H7 (cell line): ENCODE measurements at regions not wholly inside any gene's neighbourhood (a gene's known extent, or its start where the extent isn't known, plus 50 kb on each side); places are given as distances from the start of the nearest gene placed in this dataset.

Experiments
- DNase-seq: peaks from one replicate; pipeline ENCODE4 v3.0.0; 2012
- H3K27me3 ChIP-seq: 2 replicates; pipeline ENCODE4 v1.6.0; 2011; ENCODE audit warnings: mild to moderate bottlenecking, low read length; ENCODE audit not compliant: control insufficient read depth, insufficient read depth
- H3K36me3 ChIP-seq: replicated peaks from 2 replicates; pipeline ENCODE4 v1.5.1; 2011; ENCODE audit warnings: low read length; ENCODE audit not compliant: control insufficient read depth, insufficient read depth
- H3K4me3 ChIP-seq: 2 replicates; pipeline ENCODE4 v1.5.1; 2011; ENCODE audit warnings: low read depth, mild to moderate bottlenecking, control low read depth, low read length, moderate library complexity; ENCODE audit not compliant: insufficient read depth

DNA sequence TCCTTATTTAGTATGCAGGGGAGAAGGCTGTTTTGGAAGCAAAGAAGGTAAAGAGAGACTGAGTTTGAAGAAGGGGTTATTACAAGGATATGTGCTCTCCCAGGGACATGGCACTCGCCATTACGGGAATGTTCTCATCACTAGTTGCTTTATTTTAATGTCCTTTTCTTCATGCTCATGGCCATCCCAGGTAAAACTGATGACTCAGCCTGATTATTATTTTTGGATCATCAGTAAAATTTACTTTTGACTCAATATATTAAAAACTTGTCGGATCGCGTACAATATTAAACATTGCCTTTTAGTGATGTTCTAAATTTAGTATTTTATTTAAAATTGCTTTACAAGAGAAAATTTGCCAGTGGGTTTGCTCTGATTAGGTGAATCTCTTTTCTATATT lies 414.7 kb downstream of the TLE4 start:
- Histone ChIP-seq H3K27me3 (no peaks in the 10 kb centered on the region), H3K36me3 (no peaks in the 10 kb centered on the region), H3K4me3 (no peak overlapping the region)
- DNase-seq: no peak

- H3K36me3 ChIP-seq: no peaks in the 10 kb centered on the region
- no peak for DNase-seq
- H3K27me3 ChIP-seq: no peaks in the 10 kb centered on the region
- H3K4me3 ChIP-seq: no peak overlapping the region
Observed at GRCh38 chr9:79985772-79986171, 414.0 kb downstream of the TLE4 start.

DNA sequence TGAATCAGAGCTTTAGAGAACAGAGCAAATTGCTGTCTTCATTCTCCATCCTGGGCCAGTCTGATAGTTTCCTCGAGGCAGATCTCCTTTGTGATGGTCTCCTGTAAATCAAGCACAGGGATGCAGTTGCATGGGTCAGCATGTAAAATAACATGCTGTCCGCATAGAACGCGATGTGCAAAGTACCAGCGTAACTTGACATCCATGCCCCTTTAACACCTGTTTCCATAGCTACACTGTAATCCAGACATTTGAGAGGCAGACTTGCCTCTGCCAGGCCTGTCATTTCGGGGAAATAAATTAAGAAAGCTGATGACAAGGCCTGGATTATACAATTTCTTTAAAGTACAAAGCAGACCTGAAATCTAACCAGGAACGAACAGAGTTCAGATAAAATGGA lies 413.5 kb downstream of the TLE4 start:
- H3K27me3 ChIP-seq: no peaks in the 10 kb centered on the region
- H3K36me3 ChIP-seq: no peaks in the 10 kb centered on the region
- no peak overlapping the region for H3K4me3 ChIP-seq
- no peak for DNase-seq

DNA sequence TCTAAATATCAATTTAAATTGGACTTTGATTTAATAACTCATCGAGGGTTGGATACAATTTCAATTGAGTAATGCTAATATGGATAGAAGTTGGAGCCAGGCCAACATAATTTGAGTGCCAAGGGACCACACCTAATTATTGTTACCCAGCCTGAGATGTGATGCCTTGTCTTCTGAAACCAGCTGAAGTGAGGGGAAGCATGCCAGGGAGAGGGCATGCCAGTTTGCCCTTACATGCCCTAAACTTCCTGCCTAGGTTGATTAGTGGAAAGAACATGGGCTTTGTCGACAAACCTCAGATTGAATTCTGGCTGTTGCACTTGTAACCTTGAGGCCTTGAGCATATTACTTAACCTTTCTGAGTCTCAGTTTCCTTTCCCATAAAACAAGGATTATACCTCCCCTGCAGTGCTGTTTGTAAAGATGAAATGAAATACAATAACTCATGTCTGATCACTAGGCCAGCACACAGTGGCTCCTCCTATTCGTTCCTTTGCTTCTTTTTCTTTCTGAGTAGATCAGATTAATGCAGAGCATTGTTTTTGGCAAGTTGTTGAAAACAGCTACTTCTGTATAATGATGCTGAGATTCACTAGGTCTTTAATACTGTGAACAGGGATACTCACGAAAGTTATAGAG lies 412.8 kb downstream of the TLE4 start:
- no peak for DNase-seq
- Histone ChIP-seq H3K4me3 (no peak overlapping the region), H3K36me3 (no peaks in the 10 kb centered on the region)

GRCh38 chr9:79980432-79980831 lies 408.7 kb downstream of the TLE4 start:
- H3K4me3 ChIP-seq: no peak overlapping the region
- no peaks in the 10 kb centered on the region for H3K36me3 ChIP-seq
- no peak for DNase-seq
- no peaks in the 10 kb centered on the region for H3K27me3 ChIP-seq

More for the DNA sequence above, 412.8 kb downstream of the TLE4 start:
- H3K27me3 ChIP-seq: no peaks in the 10 kb centered on the region

DNA sequence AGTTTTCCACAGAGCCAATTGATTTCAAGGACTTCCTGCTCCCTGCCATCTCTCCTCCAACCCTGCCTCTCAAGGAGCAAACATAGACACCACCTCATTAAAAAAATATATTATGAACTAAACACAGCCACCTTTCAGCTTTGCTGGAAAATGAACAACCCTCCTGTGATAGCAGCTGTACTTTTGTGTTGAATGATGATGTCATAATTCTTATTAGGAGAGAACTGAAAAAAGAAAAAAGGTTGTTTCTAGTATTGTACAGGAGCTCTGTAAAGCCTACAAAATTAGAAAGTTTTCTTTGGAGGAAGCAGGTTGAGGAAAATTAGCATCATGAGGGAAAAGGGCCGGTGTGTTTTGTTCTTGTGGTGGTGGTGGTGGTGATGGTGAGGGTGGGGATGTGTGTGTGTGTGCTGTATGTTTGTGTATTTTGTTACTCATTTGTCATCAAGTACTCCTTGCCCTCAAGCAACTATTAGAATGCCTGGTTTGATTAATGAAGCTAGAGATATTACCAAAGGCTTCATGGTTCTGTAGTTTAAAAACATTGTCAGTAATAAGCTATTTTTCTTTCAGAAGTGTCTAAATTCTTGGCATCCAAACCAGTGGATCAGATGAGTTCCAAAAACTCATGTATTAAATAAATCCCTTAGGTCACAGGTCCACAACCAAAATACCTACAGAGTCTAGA lies 405.9 kb downstream of the TLE4 start:
- DNase-seq: no peak
- Histone ChIP-seq H3K27me3 (no peaks in the 10 kb centered on the region), H3K4me3 (no peak overlapping the region), H3K36me3 (no peaks in the 10 kb centered on the region)

DNA sequence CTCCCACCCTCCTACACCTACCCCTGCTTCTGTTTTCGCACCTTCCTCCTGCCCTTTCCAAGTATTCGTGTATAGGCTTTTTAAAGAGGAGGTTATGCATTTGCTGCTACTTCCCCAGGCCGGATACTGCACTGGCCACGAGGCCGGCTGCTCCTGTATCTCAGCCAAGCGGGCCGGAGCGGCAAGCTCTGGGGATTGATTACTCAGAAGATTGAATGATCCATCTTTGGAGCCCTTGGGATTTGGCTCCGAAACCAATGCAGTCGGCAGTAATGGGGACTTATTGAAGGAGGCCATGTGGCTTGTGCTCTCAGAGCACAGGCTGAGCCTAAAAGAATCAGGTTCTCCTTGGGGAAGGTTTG lies 405.3 kb downstream of the TLE4 start:
- Histone ChIP-seq H3K4me3 (no peak overlapping the region), H3K36me3 (no peaks in the 10 kb centered on the region), H3K27me3 (no peaks in the 10 kb centered on the region)
- DNase-seq: no peak

DNA sequence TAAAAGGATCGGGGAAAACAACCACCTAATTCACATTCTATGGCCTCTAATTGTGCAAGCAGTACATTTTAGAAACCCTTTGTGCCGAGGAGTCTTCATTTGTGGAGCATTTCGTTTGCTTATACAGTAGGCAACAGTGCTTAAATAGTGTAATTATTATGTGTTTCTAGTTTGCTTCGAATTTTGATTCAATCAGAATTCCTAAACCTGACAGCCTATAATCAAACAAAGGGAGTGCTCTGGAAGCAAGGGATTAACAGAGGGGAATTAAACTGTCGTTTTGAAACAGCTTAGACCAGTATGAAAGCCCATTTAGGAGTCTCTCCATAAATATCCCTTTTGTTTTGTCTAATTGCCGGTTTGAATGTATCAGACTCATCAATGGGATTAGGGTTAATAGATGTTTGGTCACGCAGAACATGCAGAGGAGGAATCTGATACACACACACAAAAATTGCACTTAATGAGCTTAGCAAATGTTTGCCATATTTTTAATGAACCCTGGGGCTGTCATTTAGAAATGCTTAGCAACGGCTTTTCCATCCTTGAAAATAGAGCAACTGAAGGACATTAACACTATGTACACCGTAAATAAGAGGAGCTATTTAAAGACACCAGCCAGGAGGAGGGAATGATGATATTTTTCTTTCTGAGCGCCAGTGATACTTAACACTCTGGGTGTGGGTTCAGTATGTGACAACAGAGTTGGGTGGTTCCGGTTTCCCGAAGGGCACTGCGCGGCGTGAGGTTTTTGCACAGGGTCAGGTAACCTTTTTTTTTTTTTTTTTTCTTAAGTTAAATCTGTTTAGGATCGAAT lies 404.7 kb downstream of the TLE4 start:
- Histone ChIP-seq H3K36me3 (no peaks in the 10 kb centered on the region), H3K27me3 (no peaks in the 10 kb centered on the region), H3K4me3 (no peak overlapping the region)
- no peak for DNase-seq

GRCh38 chr9:79975621-79976256 lies 404.0 kb downstream of the TLE4 start:
- Histone ChIP-seq H3K4me3 (no peak overlapping the region), H3K27me3 (no peaks in the 10 kb centered on the region), H3K36me3 (no peaks in the 10 kb centered on the region)
- DNase-seq: peak; percentile 30

DNA sequence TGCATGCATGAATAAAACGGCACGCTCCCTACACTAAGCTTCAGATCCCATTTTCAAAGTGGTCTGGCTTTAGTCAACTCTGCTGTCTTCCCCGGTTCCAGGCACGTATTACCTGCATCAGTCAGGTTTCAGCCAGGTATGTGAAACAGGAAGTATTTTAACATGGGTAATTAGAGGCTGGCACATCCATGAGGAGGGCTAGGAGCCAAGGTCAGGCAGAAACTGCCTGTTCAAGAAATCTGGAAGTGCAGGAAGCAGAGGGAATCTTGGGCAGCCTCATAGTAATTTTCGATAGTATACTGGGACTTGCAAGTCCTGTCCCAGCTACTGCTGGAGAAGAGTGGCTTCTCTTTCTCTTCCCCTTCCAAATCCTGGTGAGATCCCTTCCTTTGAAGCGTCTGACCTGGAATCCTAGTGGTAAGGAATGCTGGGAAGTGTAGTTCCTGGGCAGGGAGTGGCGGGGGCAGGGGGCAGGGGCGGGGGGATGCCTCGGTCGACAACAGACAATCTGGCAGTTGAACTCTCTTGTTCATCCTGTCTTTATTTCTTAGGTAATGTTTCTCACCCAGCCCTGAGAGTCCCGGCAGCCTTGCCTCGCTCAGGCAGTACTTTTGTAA lies 403.1 kb downstream of the TLE4 start:
- peak; percentile 69 for DNase-seq
- Histone ChIP-seq H3K4me3 (no peak overlapping the region), H3K36me3 (no peaks in the 10 kb centered on the region), H3K27me3 (no peaks in the 10 kb centered on the region)

DNA sequence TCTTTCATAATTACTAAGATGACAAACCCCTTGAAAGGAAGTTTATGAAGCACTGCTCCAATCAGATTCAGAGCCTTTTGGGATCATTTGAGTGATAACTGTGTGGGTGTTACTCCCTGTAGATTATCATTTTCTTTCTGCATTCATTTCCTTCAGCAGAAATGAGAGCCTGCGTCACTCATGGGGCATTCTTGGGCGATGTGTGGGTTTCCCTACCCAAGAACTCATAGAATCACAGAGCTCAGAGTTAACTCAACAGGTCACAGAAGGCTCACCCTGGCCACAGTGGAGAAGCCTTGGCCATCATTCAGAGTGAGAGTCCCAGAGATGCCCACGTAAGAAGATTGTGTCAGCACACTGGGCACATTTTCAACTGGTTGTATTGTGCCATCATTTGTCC lies 401.9 kb downstream of the TLE4 start:
- no peak for DNase-seq
- Histone ChIP-seq H3K36me3 (no peaks in the 10 kb centered on the region), H3K4me3 (no peak overlapping the region), H3K27me3 (no peaks in the 10 kb centered on the region)

DNA sequence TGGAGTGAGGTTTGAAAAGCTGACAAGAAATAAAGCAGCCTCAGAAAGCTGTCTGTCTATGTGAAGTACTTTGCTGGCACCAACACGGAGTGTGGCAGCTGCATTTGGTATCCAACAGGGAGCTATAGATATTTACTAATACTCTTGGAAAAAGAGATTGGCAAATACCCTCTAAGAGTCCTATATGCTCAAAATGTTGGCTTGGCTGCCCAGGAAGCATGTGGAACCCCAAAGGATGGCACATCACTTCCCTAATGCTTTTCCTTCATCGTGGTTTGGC lies 398.3 kb downstream of the TLE4 start:
- no peaks in the 10 kb centered on the region for H3K36me3 ChIP-seq

DNA sequence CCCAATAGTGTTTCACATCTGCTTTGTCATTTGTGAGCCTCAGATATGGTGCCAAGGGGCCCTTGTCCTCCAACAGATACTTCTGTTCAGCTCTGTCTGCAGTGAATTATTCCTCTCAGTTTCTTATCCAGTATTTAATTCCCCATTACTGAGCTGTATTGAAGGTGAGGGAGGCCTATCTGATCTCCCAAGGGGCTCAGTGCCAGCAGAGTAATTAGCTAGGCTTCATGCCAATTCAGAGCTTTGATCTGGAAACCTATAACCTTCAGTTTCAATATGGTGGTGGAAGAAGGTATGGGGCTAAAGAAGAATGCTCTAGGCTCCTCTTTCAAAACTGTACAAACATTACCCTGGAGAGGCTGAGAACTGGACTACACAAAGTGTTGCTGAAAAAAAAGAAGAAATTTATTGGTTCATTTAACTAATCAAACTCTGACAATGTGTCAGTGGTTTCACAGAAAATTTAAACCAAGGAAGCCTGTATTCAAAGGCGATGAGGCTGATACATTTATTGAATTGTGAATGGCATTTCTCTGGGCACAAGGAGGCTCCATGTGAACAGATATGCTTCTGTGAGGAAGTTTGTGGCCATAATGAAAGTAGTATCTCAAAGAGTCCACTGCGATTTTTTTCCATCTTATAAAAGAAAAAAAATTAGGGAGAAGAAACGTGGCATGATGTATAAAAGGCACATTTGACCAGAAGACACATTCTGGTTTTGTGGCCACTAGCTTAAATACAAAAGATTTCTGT lies 397.8 kb downstream of the TLE4 start:
- H3K36me3 ChIP-seq: no peaks in the 10 kb centered on the region
- DNase-seq: no peak
- H3K4me3 ChIP-seq: no peak overlapping the region
- H3K27me3 ChIP-seq: no peaks in the 10 kb centered on the region; the same call in 1 of the 2 replicates

More for the DNA sequence above, 398.3 kb downstream of the TLE4 start:
- Histone ChIP-seq H3K4me3 (no peak overlapping the region), H3K27me3 (no peaks in the 10 kb centered on the region; the same call in 1 of the 2 replicates)
- DNase-seq: no peak

DNA sequence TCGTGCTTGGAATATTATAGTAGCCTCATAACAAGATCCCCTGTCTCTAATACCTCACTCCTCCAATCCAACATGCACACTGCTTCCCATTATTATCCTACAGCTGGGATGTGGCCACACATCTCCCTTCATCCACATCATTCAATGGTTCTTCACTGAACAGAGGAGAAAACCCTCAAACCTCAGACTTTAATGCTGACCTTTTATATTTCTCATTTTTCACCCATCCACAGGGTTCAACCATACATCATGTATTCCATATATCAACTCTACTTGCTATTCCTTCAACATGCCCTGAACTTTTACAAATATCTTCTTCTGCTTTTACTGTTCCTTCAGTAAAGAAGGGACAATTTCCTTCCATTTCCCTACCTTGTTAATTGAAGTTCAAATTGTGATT lies 396.8 kb downstream of the TLE4 start:
- no peak overlapping the region for H3K4me3 ChIP-seq
- no peak for DNase-seq

More for the DNA sequence above, 396.8 kb downstream of the TLE4 start:
- peaks cover 2% of the 10 kb centered on the region; the same call in 1 of the 2 replicates for H3K27me3 ChIP-seq
- no peaks in the 10 kb centered on the region for H3K36me3 ChIP-seq
